K562 (cell line): ENCODE measurements at regions not wholly inside any gene's neighbourhood (a gene's known extent, or its start where the extent isn't known, plus 50 kb on each side); places are given as distances from the start of the nearest gene placed in this dataset.

Experiments
- ATAC-seq: fragments of 200-7000 bp; cut with Tn5 transposase; 3 replicates; pipeline ENCODE4 v1.9.1; 2020; ENCODE audit warnings: moderate library complexity
- BruUV-seq: library from RNA; stranded (reverse); fragments of 400-500 nt; replicated peaks from 2 replicates; lab custom pipeline; 2021; lab: Mats Ljungman, UMichigan
- CTCF ChIA-PET: fragments of 300-600 bp; formaldehyde crosslinking; extraction: SDS; loops from one replicate; lab custom pipeline; 2021; ENCODE audit warnings: low intra/inter-chr PET ratio; lab: Yijun Ruan, JAX
- POLR2A ChIA-PET: fragments of 300-600, 350-650 bp; sonication (Branson Sonifier 250); formaldehyde crosslinking; extraction: SDS; loops from one replicate; lab custom pipeline; 2021; ENCODE audit warnings: antibody characterized with exemption, inconsistent platforms; lab: Yijun Ruan, JAX
- DNase-seq, 4 experiments: peaks; one replicate each; pipeline versions ENCODE4 v3.0.0 to v3.0.0-alpha.2; 2011 to 2018; ENCODE audit warnings: low spot score in 3 of 4, mixed read lengths in 3 of 4; ENCODE audit errors: extremely low read depth in 1 of 4
- FAIRE-seq: peaks from 2 replicates; lab custom pipeline; 2011; peaks lifted over from hg19 to GRCh38; lab: Jason Lieb, UNC
- H2AFZ ChIP-seq: 2 replicates; pipeline ENCODE4 v1.6.0; 2011; ENCODE audit warnings: low read depth, low read length, control low read depth, inconsistent platforms
- H3K27ac ChIP-seq: fragments of 200-600 bp; 3 replicates; pipeline ENCODE4 v1.8.0; 2011; ENCODE audit warnings: low read depth, mild to moderate bottlenecking, control low read depth, inconsistent platforms, low read length, moderate library complexity, mixed read lengths; ENCODE audit errors: extremely low read depth
- H3K27me3 ChIP-seq, 2 experiments: fragments of 300-600 bp in 1 of 2; 2 replicates in 1 of 2; 3 replicates in 1 of 2; pipeline versions ENCODE4 v1.6.0 to v1.8.0; 2011; ENCODE audit warnings: inconsistent platforms in 2 of 2, low read length in 2 of 2, mild to moderate bottlenecking in 1 of 2, mixed read lengths in 1 of 2, moderate library complexity in 1 of 2; ENCODE audit not compliant: control insufficient read depth in 2 of 2, insufficient read depth in 2 of 2
- H3K36me3 ChIP-seq: fragments of 300-600 bp; 3 replicates; pipeline ENCODE4 v1.8.0; 2011; ENCODE audit warnings: mild to moderate bottlenecking, low read length, inconsistent platforms; ENCODE audit not compliant: control insufficient read depth, insufficient read depth
- H3K4me1 ChIP-seq, 2 experiments: fragments of 200-600 bp in 1 of 2; replicated peaks in 1 of 2; 2 replicates in 1 of 2; 3 replicates in 1 of 2; pipeline versions ENCODE4 v1.5.1 to v1.8.0; 2011; ENCODE audit warnings: inconsistent platforms in 2 of 2, low read length in 2 of 2, mild to moderate bottlenecking in 1 of 2, mixed read lengths in 1 of 2, moderate library complexity in 1 of 2; ENCODE audit not compliant: control insufficient read depth in 2 of 2, insufficient read depth in 2 of 2
- H3K4me2 ChIP-seq: 2 replicates; pipeline ENCODE4 v1.6.1; 2011; ENCODE audit warnings: low read length, control low read depth, inconsistent platforms, mixed read lengths; ENCODE audit not compliant: insufficient read depth
- H3K4me3 ChIP-seq: fragments of 200-600 bp; sonication (generic), shearing (Covaris generic); 2 replicates; pipeline ENCODE4 v1.5.1; 2016; ENCODE audit warnings: control low read depth, inconsistent platforms
- H3K79me2 ChIP-seq: fragments of 200-600 bp; 3 replicates; pipeline ENCODE4 v1.8.0; 2011; ENCODE audit warnings: low read length, inconsistent platforms; ENCODE audit not compliant: control insufficient read depth, insufficient read depth
- H3K9ac ChIP-seq, 2 experiments: 2 replicates each; pipeline versions ENCODE4 v1.6.0 to v1.6.1; 2011; ENCODE audit warnings: low read depth in 2 of 2, low read length in 2 of 2, control low read depth in 1 of 2, inconsistent platforms in 1 of 2, mild to moderate bottlenecking in 1 of 2, mixed read lengths in 1 of 2; ENCODE audit not compliant: insufficient read depth in 1 of 2
- H3K9me1 ChIP-seq: one replicate; pipeline ENCODE4 v1.6.0; 2011; ENCODE audit warnings: inconsistent platforms, mild to moderate bottlenecking, low read length, moderate library complexity; ENCODE audit not compliant: control insufficient read depth, insufficient read depth
- H3K9me3 ChIP-seq: replicated peaks from 2 replicates; pipeline ENCODE4 v1.5.1; 2011; ENCODE audit warnings: low read depth, low read length, inconsistent platforms; ENCODE audit not compliant: control insufficient read depth, insufficient read depth
- H4K20me1 ChIP-seq: replicated peaks from 2 replicates; pipeline ENCODE4 v1.6.1; 2011; ENCODE audit warnings: low read length, inconsistent platforms, mixed read lengths; ENCODE audit not compliant: control insufficient read depth, insufficient read depth
- CBFA2T3 ChIP-seq: fragments of 450-650 bp; IDR thresholded peaks from 2 replicates; pipeline ENCODE4 v1.6.1; 2017
- DPF2 ChIP-seq: fragments of 450-650 bp; IDR thresholded peaks from 2 replicates; pipeline ENCODE4 v1.6.1; 2016
- FOXK1 ChIP-seq: sonication (generic); formaldehyde crosslinking; IDR thresholded peaks from 2 replicates; pipeline ENCODE4 v1.8.0; 2022; ENCODE audit warnings: missing genetic modification reagents, mild to moderate bottlenecking, borderline replicate concordance
- HDAC2 ChIP-seq: fragments of 450-650 bp; IDR thresholded peaks from 2 replicates; pipeline ENCODE4 v1.6.1; 2016; ENCODE audit warnings: mild to moderate bottlenecking
- NR2C1 ChIP-seq, 2 experiments: fragments of 450-650 bp; IDR thresholded peaks; 2 replicates each; pipeline ENCODE4 v1.6.1; 2017; ENCODE audit warnings: mild to moderate bottlenecking in 2 of 2, antibody characterized with exemption in 1 of 2, inconsistent platforms in 1 of 2, missing compliant biosample characterization in 1 of 2, missing genetic modification characterization in 1 of 2
- POLR2H ChIP-seq: IDR thresholded peaks from 2 replicates; pipeline ENCODE4 v1.6.1; 2016; ENCODE audit warnings: missing genetic modification characterization, low read depth, mild to moderate bottlenecking, control low read depth, missing compliant biosample characterization, moderate library complexity
- RAD21 ChIP-seq, 2 experiments: fragments of 250-450 bp in 1 of 2; fragments of 450-650 bp in 1 of 2; sonication (Bioruptor Pico) in 1 of 2; formaldehyde crosslinking in 1 of 2; IDR thresholded peaks in 1 of 2; conservative IDR thresholded peaks in 1 of 2; 2 replicates each; pipeline versions ENCODE4 v1.4.0 to v1.8.0; 2020 to 2022; ENCODE audit warnings: mild to moderate bottlenecking in 2 of 2, moderate library complexity in 1 of 2
- RB1 ChIP-seq: fragments of 450-650 bp; IDR thresholded peaks from 2 replicates; pipeline ENCODE4 v1.6.1; 2017; ENCODE audit warnings: low read depth, mild to moderate bottlenecking
- ZNF354B ChIP-seq: fragments of 250-450 bp; sonication (Bioruptor Pico); IDR thresholded peaks from 2 replicates; pipeline ENCODE4 v1.4.0; 2020
- ZNF444 ChIP-seq: fragments of 250-450 bp; sonication (Bioruptor Pico); IDR thresholded peaks from 2 replicates; pipeline ENCODE4 v1.4.0; 2020; ENCODE audit warnings: mild to moderate bottlenecking, moderate library complexity
- ZNF699 ChIP-seq: fragments of 250-450 bp; sonication (Bioruptor Pico); IDR thresholded peaks from 2 replicates; pipeline ENCODE4 v1.8.0; 2021; ENCODE audit warnings: mild to moderate bottlenecking, moderate library complexity; ENCODE audit not compliant: insufficient replicate concordance
- ZNF76 ChIP-seq: fragments of 250-450 bp; sonication (Bioruptor Pico); IDR thresholded peaks from 2 replicates; pipeline ENCODE4 v1.4.0; 2020; ENCODE audit warnings: mild to moderate bottlenecking, moderate library complexity, borderline replicate concordance
- WGBS: fragments of 100-300 bp; shearing (Covaris generic); methylation state at CpG from one replicate; pipeline ENCODE4 v1.1.6; 2016; ENCODE audit warnings: low coverage, mixed read lengths; ENCODE audit not compliant: insufficient coverage; ENCODE audit errors: missing lambda C conversion rate; 5-methylcytosine and 5-hydroxymethylcytosine counted together
- in situ Hi-C: fragments of 300-500 bp; cut with MboI; formaldehyde crosslinking; loops from 4 replicates; pipeline ENCODE4 v1.15.0; 2018; ENCODE audit warnings: inconsistent platforms, mixed read lengths
- intact Hi-C: fragments of 100-400 bp; cut with micrococcal nuclease; formaldehyde crosslinking; loops from 2 replicates; pipeline ENCODE4 v1.14.2; 2022
- TF ChIP-seq, protein P1 (sequence below): fragments of 450-650 bp; formaldehyde crosslinking; IDR thresholded peaks from 2 replicates; pipeline ENCODE4 v1.4.0; 2022; ENCODE audit warnings: mild to moderate bottlenecking, moderate library complexity
- TF ChIP-seq, protein P2 (sequence below): sonication (generic); formaldehyde crosslinking; IDR thresholded peaks from 2 replicates; pipeline ENCODE4 v1.8.0; 2022; ENCODE audit warnings: missing genetic modification reagents, mild to moderate bottlenecking, borderline replicate concordance

DNA sequence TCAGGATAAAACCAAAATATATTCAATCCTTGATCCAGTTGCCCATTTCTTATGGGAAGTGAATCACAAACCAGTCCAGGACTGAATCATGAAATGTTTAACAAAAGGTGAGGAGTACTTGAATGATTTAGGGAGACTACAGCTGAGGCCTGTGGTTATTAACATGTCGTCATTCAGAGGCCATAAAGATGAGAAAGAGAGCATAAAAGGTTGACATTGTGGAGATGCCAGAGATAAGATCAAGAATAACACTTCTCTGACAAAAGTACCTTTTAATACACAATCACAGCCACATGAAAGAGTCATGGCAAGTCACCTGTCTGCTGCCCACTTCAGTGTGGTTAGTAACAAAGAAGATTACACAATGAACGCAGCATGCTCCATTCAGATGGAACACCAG is 1195.7 kb upstream of the SORCS1 start (continued):
- no peak for TF ChIP-seq ZNF444 (CRISPR knock-in tag)
- TF ChIP-seq RAD21 (CRISPR knock-in tag; conservative IDR thresholded peaks at IDR 0.05 in 1 of 2, IDR thresholded peaks at IDR 0.05 in 1 of 2) = no peak
- no peak for TF ChIP-seq ZNF354B
- TF ChIP-seq POLR2H (tag) = no peak

DNA sequence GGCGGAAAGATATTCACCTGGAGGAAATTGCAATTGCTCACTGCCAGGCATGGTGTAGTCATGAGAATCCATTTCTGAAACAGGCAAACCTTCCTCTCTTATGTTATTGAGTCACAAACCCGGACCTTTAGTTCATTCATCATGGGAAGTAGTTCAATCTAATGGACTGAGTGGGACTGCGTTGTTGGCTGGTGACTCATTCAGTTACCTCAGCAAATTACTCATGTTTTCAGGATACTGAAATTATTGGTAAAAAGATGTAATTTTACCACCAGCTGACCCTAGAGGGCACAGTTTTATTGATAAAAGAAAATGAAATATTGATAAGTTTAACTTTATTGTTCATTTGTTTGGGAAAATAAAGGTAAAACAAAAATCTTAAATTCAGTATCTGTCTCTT is 1194.4 kb upstream of the SORCS1 start:
- POLR2A ChIA-PET = no interaction called here
- no peak overlapping the region for H2AFZ ChIP-seq

DNA sequence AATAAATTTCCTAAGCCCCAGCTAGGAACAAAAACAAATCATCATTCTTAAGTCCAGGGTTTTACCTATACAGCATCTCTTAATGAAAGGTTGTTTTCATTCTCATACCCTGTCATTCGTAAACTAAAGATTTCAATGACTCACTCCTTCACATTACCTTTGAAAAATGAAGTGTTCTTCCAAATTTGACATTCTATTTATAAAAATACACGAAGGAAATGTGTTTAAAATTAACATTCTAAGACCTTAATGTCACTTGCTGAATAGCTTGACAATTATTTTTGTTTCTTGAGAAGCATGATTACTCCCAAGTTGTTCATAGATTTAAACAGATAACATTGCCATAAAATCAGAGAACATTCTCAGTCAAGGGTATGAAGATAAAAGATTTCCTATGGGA is 1188.3 kb upstream of the SORCS1 start:
- no peaks in the 10 kb centered on the region for H3K27me3 ChIP-seq
- 0% methylated on average over 2 of the region's 2 CpGs for WGBS
- H3K27ac ChIP-seq = no peak overlapping the region
- intact Hi-C loops (no loop called here), in situ Hi-C loops (no loop called here)
- no peaks in the 10 kb centered on the region for H4K20me1 ChIP-seq
- DNase-seq (no peak), ATAC-seq (no peak), FAIRE-seq (no peak)
- no peak overlapping the region for H3K4me3 ChIP-seq
- no peaks in the 10 kb centered on the region for H3K9me1 ChIP-seq
- CTCF ChIA-PET = no interaction called here
- no peak overlapping the region for H3K4me2 ChIP-seq
- no peak overlapping the region for H2AFZ ChIP-seq
- no peaks in the 10 kb centered on the region for H3K4me1 ChIP-seq
- BruUV-seq = no TSS peak
- no peak overlapping the region for H3K9ac ChIP-seq
- no peaks in the 10 kb centered on the region for H3K36me3 ChIP-seq
- POLR2A ChIA-PET = no interaction called here
- H3K9me3 ChIP-seq = no peaks in the 10 kb centered on the region
- no peaks in the 10 kb centered on the region for H3K79me2 ChIP-seq
- TF ChIP-seq RB1 (no peak), FOXK1 (CRISPR knock-in tag) (no peak), DPF2 (no peak), HDAC2 (no peak), ZNF76 (CRISPR knock-in tag) (no peak), NR2C1 (IDR thresholded peaks at IDR 0.05) (no peak), NR2C1 (tag; IDR thresholded peaks at IDR 0.05) (no peak)
- TF ChIP-seq, protein P1, sequence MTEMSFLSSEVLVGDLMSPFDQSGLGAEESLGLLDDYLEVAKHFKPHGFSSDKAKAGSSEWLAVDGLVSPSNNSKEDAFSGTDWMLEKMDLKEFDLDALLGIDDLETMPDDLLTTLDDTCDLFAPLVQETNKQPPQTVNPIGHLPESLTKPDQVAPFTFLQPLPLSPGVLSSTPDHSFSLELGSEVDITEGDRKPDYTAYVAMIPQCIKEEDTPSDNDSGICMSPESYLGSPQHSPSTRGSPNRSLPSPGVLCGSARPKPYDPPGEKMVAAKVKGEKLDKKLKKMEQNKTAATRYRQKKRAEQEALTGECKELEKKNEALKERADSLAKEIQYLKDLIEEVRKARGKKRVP (CRISPR knock-in tag) = no peak
- TF ChIP-seq, protein P2, sequence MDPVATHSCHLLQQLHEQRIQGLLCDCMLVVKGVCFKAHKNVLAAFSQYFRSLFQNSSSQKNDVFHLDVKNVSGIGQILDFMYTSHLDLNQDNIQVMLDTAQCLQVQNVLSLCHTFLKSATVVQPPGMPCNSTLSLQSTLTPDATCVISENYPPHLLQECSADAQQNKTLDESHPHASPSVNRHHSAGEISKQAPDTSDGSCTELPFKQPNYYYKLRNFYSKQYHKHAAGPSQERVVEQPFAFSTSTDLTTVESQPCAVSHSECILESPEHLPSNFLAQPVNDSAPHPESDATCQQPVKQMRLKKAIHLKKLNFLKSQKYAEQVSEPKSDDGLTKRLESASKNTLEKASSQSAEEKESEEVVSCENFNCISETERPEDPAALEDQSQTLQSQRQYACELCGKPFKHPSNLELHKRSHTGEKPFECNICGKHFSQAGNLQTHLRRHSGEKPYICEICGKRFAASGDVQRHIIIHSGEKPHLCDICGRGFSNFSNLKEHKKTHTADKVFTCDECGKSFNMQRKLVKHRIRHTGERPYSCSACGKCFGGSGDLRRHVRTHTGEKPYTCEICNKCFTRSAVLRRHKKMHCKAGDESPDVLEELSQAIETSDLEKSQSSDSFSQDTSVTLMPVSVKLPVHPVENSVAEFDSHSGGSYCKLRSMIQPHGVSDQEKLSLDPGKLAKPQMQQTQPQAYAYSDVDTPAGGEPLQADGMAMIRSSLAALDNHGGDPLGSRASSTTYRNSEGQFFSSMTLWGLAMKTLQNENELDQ (CRISPR knock-in tag) = no peak

More for the DNA sequence above, 1194.4 kb upstream of the SORCS1 start:
- BruUV-seq = no TSS peak
- Histone ChIP-seq H3K9me3 (no peaks in the 10 kb centered on the region), H3K79me2 (no peaks in the 10 kb centered on the region), H3K9ac (no peak overlapping the region), H3K27ac (no peak overlapping the region), H3K4me1 (no peaks in the 10 kb centered on the region), H3K4me3 (no peak overlapping the region)
- intact Hi-C loops = no loop called here
- no peak for TF ChIP-seq CBFA2T3
- TF ChIP-seq ZNF699 (CRISPR knock-in tag) = no peak
- TF ChIP-seq, all 486 proteins: peak for 0
- in situ Hi-C loops = no loop called here
- Histone ChIP-seq H3K36me3 (no peaks in the 10 kb centered on the region), H3K4me2 (no peak overlapping the region), H3K9me1 (no peaks in the 10 kb centered on the region), H4K20me1 (no peaks in the 10 kb centered on the region), H3K27me3 (no peaks in the 10 kb centered on the region)
- CTCF ChIA-PET = no interaction called here
- ATAC-seq (no peak), FAIRE-seq (no peak), DNase-seq (no peak)
- 0% methylated on average over 3 of the region's 3 CpGs for WGBS
